ENCODE measurements at regions not wholly inside any gene's neighbourhood (a gene's known extent, or its start where the extent isn't known, plus 50 kb on each side); places are given as distances from the start of the nearest gene placed in this dataset.

DNA sequence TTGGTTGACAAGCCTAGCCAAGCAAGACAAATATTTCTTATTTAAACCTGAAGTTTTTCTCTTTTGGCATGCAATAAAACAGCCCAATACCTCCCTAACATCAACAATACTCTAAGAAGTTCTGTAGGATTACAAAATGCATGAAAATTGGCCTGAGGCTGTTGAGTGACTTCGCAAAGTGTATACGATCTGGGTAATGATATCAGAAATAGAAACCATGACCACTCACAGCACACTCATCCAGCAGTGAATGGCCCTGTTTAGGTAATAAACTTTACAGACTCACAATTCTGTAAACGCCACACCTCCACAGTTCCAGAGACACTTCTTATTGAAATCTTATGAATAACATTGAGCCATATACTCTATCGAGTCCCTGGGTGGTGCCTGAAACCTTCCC, 83.0 kb upstream of the NAALADL2 start:
- DNase-seq (ENCODE audit: low read depth), result peak; percentile 4

DNA sequence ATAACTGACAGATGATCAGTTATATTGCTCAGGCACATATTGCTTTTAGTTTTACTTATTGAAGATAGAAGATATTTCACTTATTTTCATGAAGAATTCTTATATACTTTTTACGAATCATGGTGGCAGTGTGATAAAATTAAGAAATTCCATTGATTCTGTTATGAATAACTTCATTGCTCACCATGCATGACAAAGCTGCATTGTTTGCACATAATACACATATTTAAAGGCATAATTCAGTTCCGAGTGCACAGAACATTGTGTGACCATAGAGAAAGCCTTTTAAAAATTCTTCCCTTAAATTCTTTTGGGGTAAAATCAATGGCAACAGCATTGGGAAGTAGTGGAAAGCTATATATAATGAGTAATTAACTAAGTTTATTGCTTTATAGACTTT, 82.5 kb upstream of the NAALADL2 start:
- no peak for DNase-seq (ENCODE audit: low read depth)

- no peak for DNase-seq (ENCODE audit: low read depth)
These were observed 81.3 kb upstream of the NAALADL2 start for GRCh38 chr3:174777813-174778212.

- DNase-seq (ENCODE audit: low read depth), result no peak
These were observed 75.6 kb upstream of the NAALADL2 start for GRCh38 chr3:174783502-174783901.

DNA sequence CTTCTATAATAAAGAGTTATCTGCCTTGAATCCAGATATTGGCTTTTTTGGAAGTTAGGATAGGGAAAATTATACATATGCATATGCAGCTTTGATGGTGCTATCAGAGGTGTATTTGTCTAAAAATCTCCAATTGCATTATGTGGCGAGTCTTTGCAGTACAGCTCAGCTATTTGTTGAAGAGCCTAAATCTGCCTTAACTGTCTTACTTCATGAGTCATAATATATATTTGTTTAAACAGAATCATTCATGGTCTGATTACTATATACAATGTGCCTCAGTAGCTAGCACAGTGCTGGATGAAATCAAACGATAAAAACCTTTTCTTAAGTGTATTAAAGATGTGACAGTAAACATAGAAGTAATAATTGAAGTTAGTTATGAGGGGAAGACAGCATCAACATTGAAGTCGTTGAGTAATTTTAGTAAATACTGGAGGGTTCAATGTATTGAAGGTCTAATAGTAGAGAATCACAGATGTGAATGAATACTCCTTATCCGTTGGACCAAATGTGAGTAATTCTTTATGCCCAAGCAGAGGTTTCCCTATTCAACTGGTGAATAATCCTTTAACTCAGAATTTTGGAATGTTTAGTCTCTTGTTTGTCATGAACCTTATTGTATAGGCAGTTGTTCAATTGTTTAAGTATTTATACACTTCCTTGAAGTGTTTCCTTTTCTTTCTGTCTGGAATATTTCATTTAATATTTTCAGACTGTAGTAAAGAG, 74.8 kb upstream of the NAALADL2 start:
- no peak for DNase-seq (ENCODE audit: low read depth)

GRCh38 chr3:174786825-174787224, 72.3 kb upstream of the NAALADL2 start:
- no peak for DNase-seq (ENCODE audit: low read depth)

- DNase-seq (ENCODE audit: low read depth), result no peak
These were observed 68.0 kb upstream of the NAALADL2 start for GRCh38 chr3:174791161-174791560.

GRCh38 chr3:174792864-174793263, 66.3 kb upstream of the NAALADL2 start:
- DNase-seq (ENCODE audit: low read depth), result no peak

Measured in Daoy (cell line).